Keratinocyte (primary cell): ENCODE measurements at regions not wholly inside any gene's neighbourhood (a gene's known extent, or its start where the extent isn't known, plus 50 kb on each side); places are given as distances from the start of the nearest gene placed in this dataset.

ENCODE experiments used
- EZH2 ChIP-seq: IDR thresholded peaks from one replicate; pipeline ENCODE4 v1.6.1; 2012; ENCODE audit warnings: inconsistent platforms, mild to moderate bottlenecking, low read length, moderate library complexity
- TF ChIP-seq, protein P1 (sequence below), 3 experiments: IDR thresholded peaks in 1 of 3; conservative IDR thresholded peaks in 1 of 3; optimal IDR thresholded peaks in 1 of 3; 2 replicates in 2 of 3; 3 replicates in 1 of 3; pipeline versions ENCODE3 to v1.5.1; 2011; ENCODE audit warnings: low read length in 3 of 3, mild to moderate bottlenecking in 3 of 3, moderate library complexity in 2 of 3, control low read depth in 1 of 3, inconsistent platforms in 1 of 3; ENCODE audit not compliant: insufficient read depth in 2 of 3; ENCODE audit errors: extremely low read depth in 1 of 3

DNA sequence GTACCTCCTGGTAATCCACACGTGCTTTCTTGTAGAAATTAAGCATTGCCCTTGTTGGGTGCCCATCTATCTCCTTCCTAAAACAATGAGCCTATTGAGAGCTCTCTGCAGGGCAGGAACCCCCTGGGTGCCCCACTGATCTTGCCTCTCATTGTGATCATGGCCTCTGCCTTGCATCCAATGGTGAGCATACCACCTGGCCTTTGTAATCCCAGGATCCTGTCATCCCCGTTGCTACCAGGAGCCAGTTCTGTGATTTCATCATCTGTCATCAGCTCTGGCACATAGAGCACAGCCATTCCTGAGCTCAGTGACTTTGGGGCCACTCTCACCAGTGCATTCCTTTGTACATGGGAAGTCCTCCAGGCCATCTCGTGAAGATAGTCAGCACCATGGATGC lies 381.0 kb upstream of the ID2 start:
- TF ChIP-seq EZH2: no peak
- TF ChIP-seq, protein P1, sequence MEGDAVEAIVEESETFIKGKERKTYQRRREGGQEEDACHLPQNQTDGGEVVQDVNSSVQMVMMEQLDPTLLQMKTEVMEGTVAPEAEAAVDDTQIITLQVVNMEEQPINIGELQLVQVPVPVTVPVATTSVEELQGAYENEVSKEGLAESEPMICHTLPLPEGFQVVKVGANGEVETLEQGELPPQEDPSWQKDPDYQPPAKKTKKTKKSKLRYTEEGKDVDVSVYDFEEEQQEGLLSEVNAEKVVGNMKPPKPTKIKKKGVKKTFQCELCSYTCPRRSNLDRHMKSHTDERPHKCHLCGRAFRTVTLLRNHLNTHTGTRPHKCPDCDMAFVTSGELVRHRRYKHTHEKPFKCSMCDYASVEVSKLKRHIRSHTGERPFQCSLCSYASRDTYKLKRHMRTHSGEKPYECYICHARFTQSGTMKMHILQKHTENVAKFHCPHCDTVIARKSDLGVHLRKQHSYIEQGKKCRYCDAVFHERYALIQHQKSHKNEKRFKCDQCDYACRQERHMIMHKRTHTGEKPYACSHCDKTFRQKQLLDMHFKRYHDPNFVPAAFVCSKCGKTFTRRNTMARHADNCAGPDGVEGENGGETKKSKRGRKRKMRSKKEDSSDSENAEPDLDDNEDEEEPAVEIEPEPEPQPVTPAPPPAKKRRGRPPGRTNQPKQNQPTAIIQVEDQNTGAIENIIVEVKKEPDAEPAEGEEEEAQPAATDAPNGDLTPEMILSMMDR (optimal IDR thresholded peaks at IDR 0.05 in 1 of 3, IDR thresholded peaks at IDR 0.05 in 1 of 3, conservative IDR thresholded peaks at IDR 0.05 in 1 of 3; ENCODE audit: extremely low read depth in 1 of 3, insufficient read depth in 2 of 3, low read length in 3 of 3): no peak
